HG02759 (cell line): ENCODE measurements at regions not wholly inside any gene's neighbourhood (a gene's known extent, or its start where the extent isn't known, plus 50 kb on each side); places are given as distances from the start of the nearest gene placed in this dataset.
A peak's percentile ranks its signal among the peaks of the same experiment; 100 is the strongest.
"Not testable (repeated sequence)": the region's sequence is repeated elsewhere in the genome, so short reads cannot be mapped to it uniquely, and the experiment has no call there.

Experiments
- ATAC-seq: cut with Tn5 transposase; IDR thresholded peaks from one replicate; pipeline ENCODE4 v1.9.1; 2021; ENCODE audit warnings: mild to moderate bottlenecking, moderate library complexity; ENCODE audit not compliant: unreplicated experiment

DNA sequence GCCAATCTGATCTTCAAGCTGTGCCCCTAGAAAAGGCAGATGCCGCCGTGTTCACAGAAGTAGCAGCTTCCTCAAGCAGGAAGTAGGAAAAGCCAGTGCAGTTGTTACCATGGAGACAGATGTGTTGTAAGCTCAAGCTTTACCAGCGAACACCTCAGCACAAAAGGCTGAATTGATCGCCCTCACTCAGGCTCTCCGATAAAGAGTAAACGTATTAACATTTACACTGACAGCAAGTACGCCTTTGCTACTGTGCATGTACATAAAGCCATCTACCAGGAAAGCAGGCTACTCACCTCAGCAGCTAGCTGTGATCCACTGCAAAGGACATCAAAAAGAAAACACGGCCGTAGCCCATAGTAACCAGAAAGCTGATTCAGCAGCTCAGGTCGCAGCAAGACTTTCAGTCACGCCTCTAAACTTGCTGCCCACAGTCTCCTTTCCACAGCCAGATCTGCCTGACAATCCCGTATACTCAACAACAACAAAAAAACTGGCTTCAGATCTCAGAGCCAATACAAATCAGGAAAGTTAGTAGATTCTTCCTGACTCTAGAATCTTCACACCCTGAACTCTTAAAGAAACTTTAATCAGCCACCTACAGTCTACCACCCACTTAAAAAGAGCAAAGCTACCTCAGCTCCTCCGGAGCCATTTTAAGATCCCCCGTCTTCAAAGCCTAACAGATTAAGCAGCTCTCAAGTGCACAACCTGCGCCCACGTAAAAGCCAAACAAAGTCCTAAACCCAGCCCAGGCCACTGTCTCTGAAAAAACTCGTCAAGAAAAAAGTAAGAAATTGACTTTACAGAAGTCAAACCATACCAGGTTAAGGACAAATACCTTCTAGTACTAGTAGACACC is 160.0 kb downstream of the DEFB131A start:
- ATAC-seq = not testable (repeated sequence)

- not testable (repeated sequence) for ATAC-seq
Measured at GRCh38 chr4:9604893-9605190, 160.6 kb downstream of the DEFB131A start.

DNA sequence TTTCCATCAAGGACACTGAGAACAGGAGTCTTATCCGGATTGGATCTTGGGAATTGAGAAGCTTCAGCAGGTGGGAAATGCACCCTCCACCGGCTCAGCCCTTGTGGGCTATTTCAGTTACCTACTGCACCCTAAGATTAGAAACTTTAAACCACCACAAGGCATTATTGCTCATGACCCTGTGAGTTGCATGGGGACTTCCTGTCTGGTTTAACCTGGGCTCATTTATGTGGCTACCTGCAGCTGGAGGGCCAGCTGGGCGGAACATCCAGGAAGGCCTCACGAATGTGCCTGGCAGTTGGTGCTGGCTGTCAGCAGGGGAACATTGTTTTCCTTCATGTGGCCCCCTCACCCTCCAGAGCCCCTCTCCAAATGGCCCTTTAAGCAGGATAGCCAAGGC is 164.1 kb downstream of the DEFB131A start:
- ATAC-seq = no peak

DNA sequence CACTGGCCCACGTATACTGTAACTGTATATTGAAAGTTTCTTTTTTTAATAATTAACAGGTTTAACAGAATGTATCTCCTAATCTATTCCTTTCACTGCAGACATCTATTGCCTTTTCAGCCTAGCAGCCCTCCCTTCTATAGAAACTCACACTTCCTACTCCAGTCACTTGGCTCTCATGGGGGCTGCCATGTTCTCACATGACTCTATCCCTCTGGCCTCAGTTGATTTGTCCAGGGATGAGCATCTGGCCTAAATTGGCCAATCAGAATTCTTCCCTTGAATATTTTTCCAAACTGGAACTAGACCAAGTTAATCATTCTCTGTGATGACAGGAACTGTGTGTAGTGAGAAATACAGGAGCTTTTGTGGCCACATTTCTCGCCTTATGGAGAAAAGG is 166.1 kb downstream of the DEFB131A start:
- not testable (repeated sequence) for ATAC-seq

- no peak for ATAC-seq
Measured at GRCh38 chr4:9611101-9611500, 166.9 kb downstream of the DEFB131A start.

- ATAC-seq = not testable (repeated sequence)
Measured at GRCh38 chr4:9636411-9636810, 145.0 kb upstream of the DRD5 start.

DNA sequence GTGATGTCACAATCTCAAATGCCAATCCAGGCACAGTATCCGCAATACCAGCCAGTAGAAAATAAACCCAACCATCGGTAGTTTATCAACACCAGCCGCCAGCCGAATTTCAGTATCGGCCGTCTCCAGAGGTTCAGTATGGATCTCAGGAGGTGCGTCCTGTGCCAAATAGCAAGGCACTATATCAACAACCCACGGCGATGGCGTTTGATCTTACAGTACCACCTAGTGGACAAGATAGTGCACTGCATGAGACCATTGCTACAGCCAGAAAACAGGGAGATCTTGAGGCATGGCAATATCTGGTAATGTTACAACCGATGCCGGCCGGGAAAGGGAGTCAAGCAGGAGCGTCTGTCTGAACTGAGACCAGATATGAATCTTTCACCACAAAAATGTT is 121.8 kb upstream of the DRD5 start:
- not testable (repeated sequence) for ATAC-seq

DNA sequence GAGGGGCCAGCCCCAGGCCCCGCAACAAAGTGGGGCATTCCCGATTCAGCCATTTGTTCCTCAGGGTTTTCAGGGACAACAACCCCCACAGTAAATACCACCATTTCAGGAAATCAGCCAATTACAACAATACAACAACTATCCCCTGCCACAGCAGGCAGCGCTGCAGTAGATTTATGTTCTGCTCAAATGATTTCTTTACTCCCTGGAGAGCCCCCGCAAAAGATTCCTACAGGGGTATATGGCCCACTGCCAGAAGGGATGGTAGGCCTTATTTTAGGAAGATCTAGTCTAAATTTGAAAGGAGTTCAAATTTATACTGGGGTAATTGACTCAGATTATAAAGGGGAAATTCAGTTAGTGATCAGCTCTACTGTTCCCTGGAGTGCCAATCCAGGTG is 120.5 kb upstream of the DRD5 start:
- not testable (repeated sequence) for ATAC-seq

- ATAC-seq = not testable (repeated sequence)
Measured at GRCh38 chr4:9670725-9671124, 110.7 kb upstream of the DRD5 start.

GRCh38 chr4:9677357-9677756 is 104.1 kb upstream of the DRD5 start:
- ATAC-seq = not testable (repeated sequence)

GRCh38 chr4:9679704-9680478 is 101.5 kb upstream of the DRD5 start:
- ATAC-seq = no peak

DNA sequence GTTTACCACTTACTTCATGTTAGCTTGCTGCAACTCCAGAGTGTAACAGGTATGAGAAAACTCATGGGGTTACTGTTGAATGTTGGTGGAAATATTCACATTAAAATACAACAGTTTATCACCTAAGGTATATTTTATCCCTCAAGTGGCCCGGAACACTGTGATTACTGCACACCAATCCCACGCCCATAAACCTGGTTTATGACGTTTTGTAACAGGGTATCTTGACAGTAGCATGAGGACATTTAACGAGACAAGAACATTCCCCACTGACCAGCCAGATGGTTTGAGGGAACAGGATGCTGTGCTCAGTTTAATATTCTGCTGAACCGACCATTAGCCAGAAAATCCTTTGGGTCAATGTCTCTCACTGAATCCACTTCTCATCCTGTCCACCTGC is 98.3 kb upstream of the DRD5 start:
- not testable (repeated sequence) for ATAC-seq

GRCh38 chr4:9685016-9685415 is 96.4 kb upstream of the DRD5 start:
- not testable (repeated sequence) for ATAC-seq

GRCh38 chr4:9685692-9686091 is 95.7 kb upstream of the DRD5 start:
- no peak for ATAC-seq

DNA sequence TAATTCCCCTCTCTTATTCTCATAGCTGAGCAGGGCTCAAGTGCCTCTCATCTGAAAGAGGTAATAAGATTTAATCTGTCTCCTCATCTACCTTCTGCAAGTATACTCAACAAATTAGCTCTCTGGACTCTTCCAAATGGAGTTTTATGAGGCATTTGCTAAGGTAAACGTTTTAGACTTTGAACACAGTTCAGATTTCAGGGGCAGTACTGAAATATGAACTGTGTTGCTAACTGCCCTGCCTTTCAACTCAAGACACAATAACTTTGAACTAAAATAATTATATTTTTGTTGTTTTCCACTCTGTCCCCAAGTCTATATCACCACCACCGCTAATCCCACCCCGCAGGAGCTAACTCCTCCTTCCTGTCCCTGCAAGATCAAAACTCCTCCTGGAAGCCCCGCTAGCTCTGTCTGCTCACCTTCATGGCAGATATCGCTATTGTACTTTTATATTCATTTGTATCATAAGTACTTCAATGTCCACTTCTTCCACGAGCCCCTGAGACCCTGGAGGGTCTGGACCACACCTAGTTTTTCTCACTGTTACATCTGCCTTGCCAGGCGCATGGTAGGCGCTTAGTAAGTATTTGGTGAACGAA is 90.7 kb upstream of the DRD5 start:
- ATAC-seq = not testable (repeated sequence)

DNA sequence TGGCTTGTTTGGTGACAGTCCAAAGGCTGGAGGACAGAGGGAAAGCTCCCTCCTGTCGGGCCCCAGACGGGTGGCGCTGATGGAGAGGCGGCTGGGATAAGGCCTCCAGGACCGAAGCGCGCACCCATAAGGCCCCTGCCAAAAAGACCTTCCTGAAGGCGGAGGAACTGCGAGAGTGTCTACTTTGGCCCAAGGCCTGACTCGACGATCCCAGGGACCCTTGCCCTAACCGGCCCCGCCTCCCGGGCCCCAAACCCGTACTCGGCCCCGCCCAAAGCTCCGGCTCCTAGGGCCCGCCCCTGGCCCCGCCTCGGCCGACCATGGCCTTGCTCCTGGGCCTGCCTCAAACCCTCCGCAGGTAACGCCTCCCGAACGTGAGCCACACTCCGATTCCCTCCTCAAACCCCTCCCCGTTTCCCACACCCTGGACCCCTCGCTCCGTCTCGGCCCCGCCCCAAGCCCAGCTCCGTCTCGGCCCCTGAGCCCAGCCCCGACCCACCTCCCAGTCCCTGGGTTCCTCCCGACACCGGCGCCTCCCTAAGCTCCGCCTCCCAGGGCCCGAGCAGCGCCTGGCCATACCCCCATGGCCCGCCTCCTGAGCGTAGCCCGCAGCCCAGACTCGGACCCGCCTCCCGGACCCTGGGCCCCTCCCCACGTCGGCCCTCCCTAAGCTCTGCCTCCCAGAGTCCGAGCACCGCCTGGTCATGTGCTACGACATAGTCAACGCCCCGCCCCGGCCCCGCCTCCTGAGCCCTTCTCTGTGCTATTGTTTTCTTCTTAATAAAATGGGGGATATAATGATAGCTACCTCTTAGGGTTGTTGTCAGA is 90.0 kb upstream of the DRD5 start:
- peak; percentile 100 for ATAC-seq

DNA sequence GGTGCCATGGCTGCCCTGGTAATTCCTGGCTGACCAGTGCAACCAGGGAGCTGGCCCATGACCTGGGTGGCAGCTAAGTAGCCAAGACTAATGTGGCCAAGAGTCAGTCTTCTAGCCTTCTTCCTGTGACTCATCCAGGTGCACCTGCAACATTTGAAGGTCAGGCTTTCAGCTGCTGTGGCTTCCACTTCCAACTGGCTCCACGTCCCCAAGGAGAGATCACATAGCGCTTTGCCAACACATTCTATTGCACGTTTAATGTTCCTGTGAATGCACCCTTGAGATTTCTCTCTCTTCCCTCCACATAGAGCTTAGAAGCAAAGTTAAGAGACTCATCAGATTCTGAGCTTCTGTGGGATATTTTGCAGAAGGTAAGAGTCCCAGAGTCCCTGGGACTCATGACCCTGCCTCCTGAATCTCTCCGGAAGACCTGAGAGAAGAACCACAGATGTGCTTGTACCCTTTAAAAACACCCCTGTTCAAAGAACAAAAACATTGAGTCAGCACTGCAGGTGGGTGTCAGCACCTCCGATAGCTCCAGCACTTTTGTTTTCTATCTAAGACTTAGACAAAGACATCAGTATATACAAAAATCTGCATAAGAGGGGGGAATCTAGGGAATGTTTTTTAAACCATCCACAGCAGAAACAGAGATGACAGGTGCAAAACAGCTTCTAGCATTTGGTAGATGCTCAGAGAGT is 88.5 kb upstream of the DRD5 start:
- ATAC-seq = not testable (repeated sequence)

- not testable (repeated sequence) for ATAC-seq
Measured at GRCh38 chr4:9694403-9694802, 87.0 kb upstream of the DRD5 start.

DNA sequence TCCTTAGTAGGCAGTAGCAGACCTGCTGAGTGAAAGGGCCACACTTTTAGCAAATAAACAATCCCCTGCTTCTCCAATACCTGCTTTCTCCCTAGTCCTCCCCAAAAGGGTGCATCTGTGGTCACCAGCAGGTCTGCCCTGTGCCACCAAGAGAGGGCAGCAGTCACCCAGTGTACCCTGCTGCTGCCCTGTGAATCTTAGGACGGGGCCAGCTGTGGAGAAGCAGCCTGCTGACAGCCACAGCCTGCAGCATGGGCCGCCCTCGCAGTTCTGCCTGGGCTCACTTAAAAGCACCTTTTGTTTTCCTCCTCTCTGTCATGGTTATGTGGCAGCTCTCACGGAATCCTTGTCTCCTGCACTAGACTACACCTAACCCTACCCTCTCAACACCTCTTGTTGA is 85.4 kb upstream of the DRD5 start:
- not testable (repeated sequence) for ATAC-seq

GRCh38 chr4:9696561-9696960 is 84.9 kb upstream of the DRD5 start:
- not testable (repeated sequence) for ATAC-seq
